Endothelial cell of umbilical vein (primary cell): ENCODE measurements at regions not wholly inside any gene's neighbourhood (a gene's known extent, or its start where the extent isn't known, plus 50 kb on each side); places are given as distances from the start of the nearest gene placed in this dataset.

Source experiments
- BruUV-seq: library from RNA; stranded (reverse); fragments of 400-500 nt; replicated peaks from 2 replicates; lab custom pipeline; 2021; lab: Mats Ljungman, UMichigan
- CTCF ChIA-PET: fragments of 300-600, 350-600 bp; sonication (Branson Sonifier 250); formaldehyde crosslinking; loops from one replicate; lab custom pipeline; 2021; ENCODE audit warnings: antibody characterized with exemption, inconsistent platforms; lab: Charles Lee
- POLR2A ChIA-PET: fragments of 300-600, 350-600 bp; sonication (Branson Sonifier 250); formaldehyde crosslinking; loops from one replicate; lab custom pipeline; 2021; ENCODE audit warnings: antibody characterized with exemption, inconsistent platforms; lab: Charles Lee
- DNase-seq: peaks from one replicate; pipeline ENCODE4 v3.0.0-alpha.2; 2011; ENCODE audit warnings: low read depth, low spot score
- FAIRE-seq: peaks from 2 replicates; lab custom pipeline; 2011; peaks lifted over from hg19 to GRCh38; lab: Jason Lieb, UNC
- H2AFZ ChIP-seq: 2 replicates; pipeline ENCODE4 v1.6.0; 2012; ENCODE audit warnings: low read depth, low read length, control low read depth, inconsistent platforms
- H3K27ac ChIP-seq: 2 replicates; pipeline ENCODE4 v1.5.1; 2011; ENCODE audit warnings: low read depth, mild to moderate bottlenecking, control low read depth, low read length, moderate library complexity; ENCODE audit not compliant: insufficient read depth
- H3K27me3 ChIP-seq, 2 experiments: 2 replicates each; pipeline versions ENCODE4 v1.6.0 to v1.6.1; 2011; ENCODE audit warnings: low read length in 2 of 2, mixed read lengths in 1 of 2; ENCODE audit not compliant: control insufficient read depth in 2 of 2, insufficient read depth in 2 of 2
- H3K36me3 ChIP-seq, 2 experiments: 2 replicates in 1 of 2; 3 replicates in 1 of 2; pipeline ENCODE4 v1.5.1; 2011; ENCODE audit warnings: low read length in 2 of 2, mild to moderate bottlenecking in 1 of 2, moderate library complexity in 1 of 2; ENCODE audit not compliant: control insufficient read depth in 2 of 2, insufficient read depth in 2 of 2; ENCODE audit errors: extremely low read depth in 1 of 2
- H3K4me1 ChIP-seq: 3 replicates; pipeline ENCODE4 v1.5.1; 2011; ENCODE audit warnings: mild to moderate bottlenecking, low read length; ENCODE audit not compliant: control insufficient read depth, insufficient read depth; ENCODE audit errors: extremely low read depth
- H3K4me2 ChIP-seq: 2 replicates; pipeline ENCODE4 v1.6.1; 2011; ENCODE audit warnings: low read length, control low read depth, mixed read lengths; ENCODE audit not compliant: insufficient read depth
- H3K4me3 ChIP-seq, 3 experiments: fragments of 200-600 bp in 1 of 3; sonication (generic), shearing (Covaris generic) in 1 of 3; replicated peaks in 1 of 3; 2 replicates each; pipeline ENCODE4 v1.5.1; 2011 to 2016; ENCODE audit warnings: control low read depth in 3 of 3, low read length in 3 of 3, mild to moderate bottlenecking in 2 of 3, inconsistent platforms in 1 of 3, low read depth in 1 of 3, moderate library complexity in 1 of 3; ENCODE audit not compliant: insufficient read depth in 1 of 3
- H3K79me2 ChIP-seq: 2 replicates; pipeline ENCODE4 v1.6.0; 2012; ENCODE audit warnings: low read length, inconsistent platforms; ENCODE audit not compliant: control insufficient read depth, insufficient read depth
- H3K9ac ChIP-seq: replicated peaks from 2 replicates; pipeline ENCODE3; 2011; ENCODE audit warnings: low read length, control low read depth; ENCODE audit not compliant: insufficient read depth; ENCODE audit errors: extremely low read depth
- H3K9me1 ChIP-seq: replicated peaks from 3 replicates; pipeline ENCODE4 v1.6.0; 2011; ENCODE audit warnings: mild to moderate bottlenecking, low read length; ENCODE audit not compliant: control insufficient read depth, insufficient read depth; ENCODE audit errors: extremely low read depth
- H3K9me3 ChIP-seq: replicated peaks from 2 replicates; pipeline ENCODE4 v1.5.1; 2012; ENCODE audit warnings: low read length, inconsistent platforms; ENCODE audit not compliant: control insufficient read depth, insufficient read depth
- H4K20me1 ChIP-seq: replicated peaks from 2 replicates; pipeline ENCODE3; 2011; ENCODE audit warnings: mild to moderate bottlenecking, low read length; ENCODE audit not compliant: control insufficient read depth, insufficient read depth; ENCODE audit errors: extremely low read depth
- CTCF ChIP-seq, 2 donors: IDR thresholded peaks; 1 replicate in 1 of 2; 2 replicates in 1 of 2; pipeline ENCODE4 v1.5.1; 2011; ENCODE audit warnings: low read length in 2 of 2, mild to moderate bottlenecking in 2 of 2, moderate library complexity in 2 of 2, control low read depth in 1 of 2, inconsistent platforms in 1 of 2, low read depth in 1 of 2; ENCODE audit not compliant: insufficient read depth in 1 of 2; ENCODE audit errors: extremely low read depth in 1 of 2
- EZH2 ChIP-seq: IDR thresholded peaks from 2 replicates; pipeline ENCODE4 v1.6.1; 2012; ENCODE audit warnings: borderline replicate concordance, low read depth, mild to moderate bottlenecking, moderate library complexity, low read length, inconsistent platforms; ENCODE audit not compliant: severe bottlenecking
- FOS ChIP-seq: IDR thresholded peaks from 2 replicates; pipeline ENCODE4 v1.6.1; 2011; ENCODE audit warnings: mild to moderate bottlenecking, low read length, moderate library complexity, borderline replicate concordance; ENCODE audit not compliant: insufficient read depth
- GATA2 ChIP-seq: IDR thresholded peaks from 2 replicates; pipeline ENCODE4 v1.7.0; 2011; ENCODE audit warnings: low read depth, mild to moderate bottlenecking, moderate library complexity, mixed read lengths, low read length; ENCODE audit not compliant: insufficient read length, insufficient read depth
- JUN ChIP-seq: IDR thresholded peaks from 2 replicates; pipeline ENCODE4 v1.6.1; 2011; ENCODE audit warnings: borderline replicate concordance, low read depth; ENCODE audit not compliant: insufficient read length, insufficient read depth
- MYC ChIP-seq: IDR thresholded peaks from one replicate; pipeline ENCODE4 v1.6.1; 2011; ENCODE audit warnings: mild to moderate bottlenecking, low read depth, low read length
- POLR2A ChIP-seq: IDR thresholded peaks from 2 replicates; pipeline ENCODE4 v1.6.1; 2012; ENCODE audit warnings: low read depth, mild to moderate bottlenecking, control low read depth, low read length
- POLR2AphosphoS5 ChIP-seq: IDR thresholded peaks from 2 replicates; pipeline ENCODE4 v1.6.1; 2012; ENCODE audit warnings: low read depth, mild to moderate bottlenecking, control low read depth, low read length, moderate library complexity; ENCODE audit not compliant: insufficient read depth
- dilution Hi-C: fragments of 300-500 bp; cut with MboI; formaldehyde crosslinking; loops from one replicate; pipeline ENCODE4 v1.15.0; 2019; ENCODE audit warnings: low sequenced_read_pairs; ENCODE audit not compliant: extremely low pct_ligation_motif_present
- intact Hi-C: fragments of 100-400 bp; cut with micrococcal nuclease; formaldehyde crosslinking; loops from one replicate; pipeline ENCODE4 v1.10.0; 2022
- TF ChIP-seq, protein P1 (sequence below): IDR thresholded peaks from 2 replicates; pipeline ENCODE4 v1.6.1; 2011; ENCODE audit not compliant: insufficient read depth, insufficient read length

- peak overlapping the region in 1 of 3 experiments; percentile 13 for H3K4me3 ChIP-seq
- dilution Hi-C loops: no loop called here
- ChIA-PET CTCF (interaction anchor here (0.7 to 3.3 kb wide), 18 partner anchors 9 to 630 kb away, joined by 3 to 32 read pairs (median 4); no protein-coding TSS in a partner anchor), POLR2A (interaction anchor here (0.7 kb wide), 1 partner anchor 211 kb away, joined by 3 read pairs; no protein-coding TSS in a partner anchor)
- BruUV-seq: TSS peak; percentile 40
- no peaks in the 10 kb centered on the region for H3K27me3 ChIP-seq
- H2AFZ ChIP-seq: peak overlapping the region; percentile 11
- TF ChIP-seq JUN (no peak), GATA2 (no peak), CTCF (IDR thresholded peaks at IDR 0.05; ENCODE audit: extremely low read depth in 1 of 2, insufficient read depth in 1 of 2, low read depth in 1 of 2, low read length in 2 of 2) (no peak), POLR2AphosphoS5 (no peak), FOS (no peak), EZH2 (no peak), MYC (no peak), POLR2A (no peak)
- TF ChIP-seq, protein P1, sequence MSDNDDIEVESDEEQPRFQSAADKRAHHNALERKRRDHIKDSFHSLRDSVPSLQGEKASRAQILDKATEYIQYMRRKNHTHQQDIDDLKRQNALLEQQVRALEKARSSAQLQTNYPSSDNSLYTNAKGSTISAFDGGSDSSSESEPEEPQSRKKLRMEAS: no peak
- H3K36me3 ChIP-seq: no peaks in the 10 kb centered on the region
- no peaks in the 10 kb centered on the region for H3K9me3 ChIP-seq
- intact Hi-C loops: loop anchor here (1.0 to 2.0 kb wide), 6 partner anchors 12 to 480 kb away; no protein-coding TSS in a partner anchor
- H3K4me2 ChIP-seq: peak overlapping the region; percentile 90
- no peaks in the 10 kb centered on the region for H3K79me2 ChIP-seq
- H3K9me1 ChIP-seq: no peaks in the 10 kb centered on the region
- H3K27ac ChIP-seq: peak overlapping the region; percentile 69
- no peak for FAIRE-seq
- H3K9ac ChIP-seq: peak overlapping the region; percentile 8
- H3K4me1 ChIP-seq: peaks cover 22% of the 10 kb centered on the region
- no peaks in the 10 kb centered on the region for H4K20me1 ChIP-seq
- no peak for DNase-seq
Measured at GRCh38 chr7:17520941-17521340, 222.5 kb downstream of the AHR start.
